Inferior parietal cortex (tissue), 1 donor: ENCODE measurements at regions not wholly inside any gene's neighbourhood (a gene's known extent, or its start where the extent isn't known, plus 50 kb on each side); places are given as distances from the start of the nearest gene placed in this dataset.

Experiments used
- DNase-seq: peaks from one replicate; pipeline ENCODE4 v3.0.0-alpha.2; 2016; ENCODE audit errors: extremely low spot score

DNA sequence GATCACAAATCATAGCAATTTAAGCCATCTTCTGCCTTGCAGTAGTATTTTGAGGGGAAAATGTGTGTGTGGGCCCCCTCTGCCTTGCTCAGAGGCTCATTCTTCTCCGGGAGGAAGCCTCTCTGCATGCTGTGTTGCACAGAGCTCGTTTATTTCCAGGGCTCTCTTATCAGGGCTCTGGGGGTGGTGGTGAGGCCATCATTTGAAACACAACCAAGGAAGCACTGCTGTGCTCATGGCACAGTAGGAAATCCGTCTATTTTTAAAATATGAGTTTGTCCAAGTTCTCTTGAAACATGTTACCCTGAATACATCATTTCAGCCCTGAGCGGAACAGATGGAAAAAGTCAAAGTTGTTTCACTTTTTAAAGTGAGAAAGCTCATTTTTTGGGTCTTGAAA, 369.0 kb upstream of the CFAP20DC start:
- DNase-seq, result peak; percentile 17

DNA sequence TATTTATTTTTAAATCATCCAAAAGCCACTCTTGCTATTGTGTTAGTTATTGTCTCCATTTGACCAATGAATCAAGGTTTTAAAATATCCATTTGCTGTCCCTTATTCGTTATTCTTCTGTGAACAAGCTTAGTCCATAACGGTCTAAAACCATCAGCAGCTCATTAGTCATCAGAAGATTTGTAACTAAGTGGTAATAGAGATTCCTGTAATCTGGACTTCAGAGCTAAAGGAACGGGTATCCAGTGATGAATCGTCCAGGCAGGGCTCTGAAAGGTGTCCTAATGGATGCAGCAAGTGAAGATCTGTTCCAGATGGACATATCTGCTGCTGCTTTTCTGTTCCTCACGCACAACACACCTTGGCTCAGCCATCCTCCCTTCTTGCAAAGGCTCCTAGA, 362.7 kb upstream of the CFAP20DC start:
- no peak for DNase-seq

DNA sequence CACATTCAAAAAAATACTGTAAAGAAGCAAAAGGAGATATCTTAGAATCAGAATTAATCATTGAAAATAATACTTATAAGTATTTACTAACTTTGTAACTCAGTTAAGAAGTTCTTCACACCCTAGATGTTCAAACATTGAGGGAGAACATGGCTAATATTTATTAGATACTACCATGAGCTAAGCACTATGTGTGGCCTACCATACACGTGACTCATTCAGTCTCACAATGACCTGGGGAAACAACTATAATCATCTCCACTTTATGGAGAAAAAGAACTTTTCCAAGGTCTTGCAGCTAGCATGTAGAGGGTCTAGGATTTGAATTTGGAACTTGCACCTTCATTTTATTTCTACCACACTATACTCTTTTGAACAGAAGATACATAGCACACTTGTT, 361.9 kb upstream of the CFAP20DC start:
- no peak for DNase-seq

DNA sequence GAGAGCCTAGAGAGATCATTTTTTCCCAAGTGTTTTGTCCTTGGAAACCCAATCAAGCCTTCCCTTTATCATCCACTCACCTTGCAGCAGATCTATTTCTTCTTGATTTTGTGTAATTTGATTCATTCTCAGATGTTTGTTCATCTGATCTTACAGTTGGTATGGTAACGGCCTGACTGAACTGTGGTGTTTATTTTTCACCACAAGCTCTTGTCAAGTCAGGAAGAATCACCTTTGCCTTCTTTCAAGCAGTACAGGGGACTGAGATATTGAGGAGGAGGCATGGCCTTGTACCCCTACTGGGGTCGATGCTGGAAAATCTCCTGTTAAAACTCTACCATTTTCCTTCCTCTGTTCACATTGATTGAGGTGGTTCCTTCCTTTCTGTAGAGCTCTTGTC, 361.4 kb upstream of the CFAP20DC start:
- DNase-seq, result no peak

DNA sequence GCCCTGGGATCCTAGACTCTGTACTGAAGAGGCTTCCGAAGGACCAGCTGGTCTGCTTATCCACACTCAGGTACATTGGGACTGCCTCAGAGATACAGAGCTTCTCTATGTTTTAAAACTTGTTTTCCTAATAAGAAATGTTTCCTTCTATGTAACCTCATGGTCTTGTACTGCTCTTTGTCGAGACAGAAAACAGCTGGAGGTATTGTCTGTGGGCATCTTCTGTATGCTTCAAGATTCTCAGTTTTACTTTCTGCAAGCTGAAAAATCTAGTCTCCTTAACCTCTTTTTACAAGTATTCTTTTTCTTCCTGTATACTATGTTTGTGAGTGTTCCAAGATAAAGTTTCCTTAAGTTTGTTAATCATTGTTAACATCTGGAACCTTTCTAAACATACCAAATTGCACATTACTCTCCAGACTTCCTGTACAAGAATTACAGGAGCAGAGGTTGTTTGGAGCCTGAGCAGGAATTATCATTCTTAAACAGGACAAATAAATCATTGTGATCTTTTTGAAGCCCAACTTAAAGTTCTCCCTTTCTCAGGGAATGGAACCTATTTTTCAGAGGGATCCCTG, 358.3 kb upstream of the CFAP20DC start:
- no peak for DNase-seq

DNA sequence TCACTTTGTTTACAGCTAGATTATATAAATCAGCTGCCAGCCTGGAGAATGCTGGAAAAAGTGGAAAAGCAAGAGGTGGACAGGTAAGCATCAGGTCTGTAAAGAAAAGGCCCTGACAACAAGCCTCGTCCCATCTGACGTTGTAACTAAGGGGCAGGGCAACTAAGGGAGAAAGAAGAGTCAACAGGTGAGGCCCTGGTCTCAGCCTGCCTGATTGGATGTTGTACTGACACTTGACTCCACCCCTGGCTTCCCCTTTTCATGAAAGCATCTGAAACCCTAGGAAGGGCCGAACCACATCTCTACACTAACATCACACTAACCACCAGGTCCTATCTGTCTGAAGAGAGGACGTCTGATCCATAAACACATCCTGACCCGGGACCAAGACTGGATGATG, 357.6 kb upstream of the CFAP20DC start:
- DNase-seq, result no peak

DNA sequence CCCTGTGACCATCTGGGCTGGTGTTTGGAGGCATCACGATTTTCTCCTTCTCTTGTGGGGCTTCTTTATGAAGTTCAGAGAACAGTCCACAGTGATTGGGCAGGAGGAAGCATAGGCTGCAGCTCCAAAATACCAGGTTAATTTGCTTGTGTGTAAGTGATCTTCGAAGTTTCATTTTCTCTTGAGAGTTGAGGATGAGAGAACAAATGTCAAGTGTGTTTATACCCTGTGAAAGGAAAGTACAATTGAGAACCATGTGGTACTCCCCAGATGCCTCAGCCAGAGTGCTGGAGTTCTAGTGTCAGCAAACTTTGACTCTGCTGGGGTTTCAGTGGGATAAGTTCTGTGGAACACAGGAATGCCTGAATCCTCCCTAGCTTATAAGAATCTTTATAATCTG, 357.1 kb upstream of the CFAP20DC start:
- DNase-seq, result no peak

DNA sequence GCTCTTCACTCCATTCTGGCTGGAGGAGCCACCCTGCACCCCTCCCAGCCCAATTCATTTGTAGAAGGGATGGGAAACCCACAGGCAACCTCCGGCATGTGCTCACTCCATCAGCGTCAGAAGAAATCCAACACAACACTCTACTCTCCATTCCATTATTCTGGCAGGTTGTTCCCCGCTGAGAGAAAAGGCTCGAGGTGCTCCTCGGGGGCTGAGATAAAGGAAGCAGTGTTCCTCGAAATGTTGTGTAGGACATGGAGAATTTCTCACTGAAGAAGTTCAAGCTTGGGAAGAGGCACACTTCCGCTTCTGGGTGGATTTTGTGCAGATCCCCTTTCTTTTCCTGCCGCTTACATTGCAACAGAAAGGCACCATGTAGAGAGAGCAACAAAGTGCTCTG, 355.0 kb upstream of the CFAP20DC start:
- no peak for DNase-seq

DNA sequence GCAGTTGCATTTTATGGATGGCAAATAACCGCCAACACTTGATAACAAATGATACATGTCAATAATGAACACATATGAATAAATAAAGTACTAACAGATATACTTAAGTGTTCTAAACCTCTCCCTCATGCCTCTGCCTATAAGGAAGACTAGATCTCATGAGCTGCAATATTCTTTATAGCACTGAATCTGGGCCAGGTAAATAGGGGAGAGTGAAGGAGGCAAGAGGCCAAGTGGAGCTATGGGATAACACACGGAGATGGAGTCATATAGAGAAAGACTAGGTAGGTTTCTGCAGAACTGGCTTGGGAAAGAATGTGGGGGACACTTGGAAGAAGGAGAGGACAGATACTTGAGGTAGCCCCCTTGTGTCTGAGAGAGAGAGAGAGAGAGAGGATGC, 354.2 kb upstream of the CFAP20DC start:
- DNase-seq, result no peak

DNA sequence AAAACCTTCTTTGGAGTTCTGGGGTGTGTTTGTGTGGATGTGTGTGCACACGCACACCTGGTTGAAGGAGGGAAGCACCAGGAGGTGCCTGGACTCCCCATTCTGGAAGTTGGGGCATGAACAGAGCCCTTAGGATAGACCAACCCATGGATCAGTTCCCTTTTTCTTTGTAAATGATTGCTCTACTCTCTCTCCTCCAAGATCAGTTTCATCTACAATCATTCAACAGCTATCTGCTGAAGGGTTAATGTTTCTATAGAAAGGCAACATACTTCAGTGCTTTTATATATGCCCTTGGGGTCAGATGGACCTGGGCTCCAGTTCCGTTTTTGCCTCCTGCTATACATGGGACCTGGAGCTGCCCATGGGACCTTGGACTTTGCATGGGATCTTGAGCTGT, 352.1 kb upstream of the CFAP20DC start:
- no peak for DNase-seq

DNA sequence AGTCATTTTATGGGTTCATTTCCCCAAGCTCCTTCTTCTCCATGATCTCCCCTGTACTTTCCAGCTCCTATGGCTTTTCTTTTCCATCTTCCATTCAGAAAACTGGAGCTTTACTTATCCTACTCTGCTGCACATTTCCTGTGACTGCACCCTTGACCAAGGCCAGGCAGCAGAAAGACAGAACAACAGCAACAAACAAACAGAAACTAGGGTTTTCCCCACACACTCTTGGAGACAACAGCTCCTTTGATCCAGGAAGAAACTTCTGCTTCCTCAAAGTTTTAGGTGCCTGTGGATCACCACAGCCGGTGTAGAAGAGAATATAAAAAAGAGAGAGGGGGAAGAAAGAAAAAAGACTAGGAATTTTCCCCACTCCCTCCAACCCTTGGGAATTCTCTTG, 342.3 kb upstream of the CFAP20DC start:
- DNase-seq, result no peak

DNA sequence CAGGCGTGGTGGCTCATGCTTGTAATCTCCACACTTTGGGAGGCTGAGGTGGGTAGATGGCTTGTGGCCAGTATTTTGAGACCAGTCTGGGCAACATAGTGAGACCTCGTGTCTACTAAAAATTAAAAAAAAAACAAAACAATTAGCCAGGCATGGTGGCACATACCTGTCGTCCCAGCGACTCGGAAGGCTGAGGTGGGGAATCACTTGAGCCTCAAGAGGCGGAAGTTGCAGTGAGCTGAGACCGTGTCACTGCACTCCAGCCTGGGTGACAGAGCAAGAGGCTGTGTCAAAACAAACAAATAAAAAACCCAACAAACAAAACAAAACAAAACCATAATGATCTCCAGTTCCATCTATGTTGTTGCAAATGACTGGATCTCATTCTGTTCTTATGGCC, 341.3 kb upstream of the CFAP20DC start:
- DNase-seq, result no peak

DNA sequence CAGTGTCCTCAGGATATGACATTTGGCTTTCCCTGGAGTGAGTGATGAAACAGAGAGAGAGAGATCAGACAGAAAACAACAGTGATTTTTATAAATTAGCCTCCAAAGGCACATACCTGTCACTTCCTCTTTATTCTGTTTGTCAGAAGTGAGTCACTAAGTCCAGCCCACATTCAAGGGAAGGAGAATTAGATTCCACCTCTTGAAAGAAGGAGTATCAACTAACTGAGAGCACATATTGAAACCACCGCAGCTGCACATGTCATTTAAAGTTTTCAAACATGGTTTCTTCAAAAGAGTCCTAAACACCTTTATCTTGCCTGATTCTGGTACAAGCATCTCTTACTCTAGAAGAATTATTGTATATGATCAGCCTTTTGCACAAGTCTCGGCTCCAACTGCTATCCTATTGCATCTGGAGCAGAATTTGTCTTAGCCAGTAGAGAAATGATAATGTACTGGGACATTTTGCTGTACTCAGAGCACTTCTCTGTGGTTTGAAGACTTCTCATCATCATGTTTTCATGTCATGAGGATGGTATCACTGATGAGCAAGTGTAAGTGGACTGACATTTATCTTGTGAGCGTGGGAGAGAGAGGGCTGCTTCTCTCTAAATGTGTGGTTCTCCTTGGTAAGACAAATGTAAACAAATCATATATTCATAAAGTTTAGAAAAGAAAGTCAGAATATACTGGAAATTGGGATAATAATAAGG, 338.9 kb upstream of the CFAP20DC start:
- no peak for DNase-seq

DNA sequence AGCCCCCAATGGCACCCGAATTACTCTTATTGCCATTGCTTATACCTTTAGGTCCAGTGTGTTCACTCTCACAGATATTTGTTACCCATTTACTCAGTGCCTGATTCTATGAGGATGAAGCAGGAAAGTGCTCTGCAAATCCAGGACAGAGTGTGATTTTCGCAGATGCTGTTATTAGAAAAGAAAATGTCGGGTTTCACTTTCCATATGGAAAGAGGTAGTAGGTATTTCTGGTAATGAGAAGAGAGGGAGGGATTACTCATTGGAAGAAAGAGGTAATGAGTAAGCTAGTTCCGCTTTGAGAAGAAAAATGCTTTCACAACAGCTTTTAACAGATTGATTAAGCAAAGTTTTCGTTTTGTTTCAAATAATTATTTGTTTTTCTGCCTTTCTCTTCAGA, 336.3 kb upstream of the CFAP20DC start:
- no peak for DNase-seq

DNA sequence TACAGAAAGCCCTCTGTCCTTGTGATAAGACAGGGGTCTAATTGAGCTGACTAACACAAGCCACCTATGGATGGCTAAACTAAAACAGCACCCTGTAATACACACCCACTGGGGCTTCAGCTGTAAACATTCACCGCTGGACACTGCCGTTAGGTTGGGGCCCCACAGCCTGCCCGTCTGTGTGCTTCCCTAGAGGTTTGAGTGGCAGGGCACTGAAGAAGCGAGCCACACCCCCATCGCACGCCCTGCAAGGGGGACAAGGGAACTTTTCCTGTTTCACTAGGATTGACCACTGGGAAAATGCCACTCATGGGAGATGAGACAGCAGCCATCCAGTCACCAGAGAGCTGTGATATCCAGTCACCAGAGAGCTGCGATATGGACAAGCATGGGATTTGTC, 335.7 kb upstream of the CFAP20DC start:
- DNase-seq, result no peak

DNA sequence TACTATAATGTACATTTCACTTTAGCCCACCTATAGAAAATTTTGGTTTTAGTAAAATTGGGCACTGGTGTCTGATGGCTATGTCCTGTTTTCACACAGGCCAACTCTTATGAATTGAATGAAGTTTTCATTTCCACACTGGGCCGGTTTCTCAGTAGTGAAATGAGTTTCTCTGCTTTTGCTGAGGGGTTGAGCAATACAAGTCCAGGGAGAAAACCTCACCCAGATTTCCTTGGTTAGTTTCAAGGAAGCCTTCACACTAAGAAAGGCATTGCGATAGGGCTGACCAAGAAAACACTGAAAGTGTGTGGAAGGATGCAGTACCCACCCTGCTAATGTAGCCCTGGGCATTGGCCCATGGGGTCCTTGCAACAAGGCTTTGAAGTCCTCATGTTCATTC, 331.5 kb upstream of the CFAP20DC start:
- DNase-seq, result no peak

DNA sequence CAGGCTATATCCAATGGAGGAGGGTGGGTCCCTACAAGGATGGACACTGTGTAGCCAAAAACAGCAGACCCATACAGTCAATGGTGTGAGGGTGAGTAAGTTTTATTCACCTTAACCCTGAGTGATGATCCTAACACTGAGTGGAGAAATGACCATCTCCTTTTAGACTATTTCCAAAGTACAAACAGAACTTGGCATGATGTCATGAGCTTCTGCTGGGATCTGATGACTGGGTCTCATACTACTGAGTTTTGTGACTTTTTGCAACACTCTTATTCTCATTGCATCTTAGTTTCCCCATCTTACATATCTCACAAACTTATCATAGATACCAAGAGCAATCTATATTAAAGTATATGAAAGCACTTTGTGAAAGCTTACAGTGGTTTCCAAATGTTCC, 330.3 kb upstream of the CFAP20DC start:
- no peak for DNase-seq

DNA sequence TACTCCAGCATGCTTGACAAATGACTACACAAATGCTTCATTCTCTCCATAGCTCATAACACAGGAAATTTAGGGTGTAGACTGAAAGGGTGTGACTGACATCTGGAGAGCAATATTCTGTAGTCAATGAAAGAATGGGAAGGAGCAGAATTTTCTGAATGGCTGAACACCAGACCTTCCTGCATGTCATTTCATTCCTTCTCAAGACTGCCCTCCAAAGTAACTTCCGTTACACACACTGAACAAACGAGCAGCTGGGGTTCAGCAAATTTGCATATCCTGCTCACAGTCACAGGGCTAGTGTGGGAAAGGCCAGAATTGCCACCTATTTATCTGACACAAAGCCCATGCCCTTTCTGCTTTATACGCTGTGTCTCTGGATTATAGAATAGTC, 325.0 kb upstream of the CFAP20DC start:
- DNase-seq, result no peak

DNA sequence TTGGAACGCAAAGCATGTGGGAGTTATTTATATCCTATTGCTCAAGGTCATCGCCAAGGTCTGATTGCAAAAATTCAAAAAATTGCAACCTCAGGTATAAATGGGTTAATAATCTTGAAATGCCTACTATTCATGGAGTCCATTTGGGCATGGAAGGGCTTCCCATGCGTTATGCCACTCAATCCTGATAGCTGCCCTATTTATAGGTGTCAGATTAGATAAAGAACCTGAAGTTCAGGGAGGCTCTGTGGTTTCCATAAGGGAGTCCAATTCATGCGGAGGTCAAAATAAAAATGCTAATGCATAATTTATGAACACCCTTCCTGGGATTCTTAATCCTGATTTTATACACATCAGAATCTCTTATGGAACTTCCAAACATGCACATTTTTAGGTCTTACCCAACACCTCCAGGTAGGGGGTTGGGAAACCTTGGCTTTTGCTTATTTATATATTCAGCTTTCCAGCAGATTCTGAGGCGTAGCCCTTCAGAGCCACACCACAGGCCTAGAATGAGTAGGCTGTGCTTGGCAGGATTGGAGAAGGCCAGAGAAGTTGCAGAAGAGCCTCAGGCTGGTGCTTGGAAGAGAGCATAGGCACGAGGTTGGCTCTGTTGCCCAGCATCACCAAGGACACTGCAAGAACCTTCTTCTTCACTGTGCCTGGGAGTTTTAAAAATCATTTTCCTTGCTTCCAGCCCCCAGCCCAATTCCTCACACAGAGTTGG, 324.4 kb upstream of the CFAP20DC start:
- DNase-seq, result no peak

DNA sequence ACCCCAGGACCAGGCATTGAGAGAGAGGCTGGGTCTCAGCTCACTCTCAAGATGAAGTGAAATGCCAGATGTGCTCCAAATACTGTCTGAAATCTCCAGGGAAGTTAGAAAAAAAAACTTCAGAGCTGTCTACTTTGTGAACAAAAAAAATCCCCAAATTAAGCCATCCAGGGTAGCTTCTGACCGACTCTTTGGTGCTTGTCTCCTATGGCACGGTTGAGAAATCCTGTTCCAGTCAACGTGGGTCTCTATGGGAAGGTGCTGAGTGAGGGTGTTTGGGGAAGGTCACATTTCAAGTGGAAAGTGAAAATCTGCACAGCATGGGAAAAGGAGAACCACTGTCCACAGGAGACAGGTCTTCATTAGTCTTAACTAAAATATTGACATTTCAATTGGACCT, 322.5 kb upstream of the CFAP20DC start:
- no peak for DNase-seq

DNA sequence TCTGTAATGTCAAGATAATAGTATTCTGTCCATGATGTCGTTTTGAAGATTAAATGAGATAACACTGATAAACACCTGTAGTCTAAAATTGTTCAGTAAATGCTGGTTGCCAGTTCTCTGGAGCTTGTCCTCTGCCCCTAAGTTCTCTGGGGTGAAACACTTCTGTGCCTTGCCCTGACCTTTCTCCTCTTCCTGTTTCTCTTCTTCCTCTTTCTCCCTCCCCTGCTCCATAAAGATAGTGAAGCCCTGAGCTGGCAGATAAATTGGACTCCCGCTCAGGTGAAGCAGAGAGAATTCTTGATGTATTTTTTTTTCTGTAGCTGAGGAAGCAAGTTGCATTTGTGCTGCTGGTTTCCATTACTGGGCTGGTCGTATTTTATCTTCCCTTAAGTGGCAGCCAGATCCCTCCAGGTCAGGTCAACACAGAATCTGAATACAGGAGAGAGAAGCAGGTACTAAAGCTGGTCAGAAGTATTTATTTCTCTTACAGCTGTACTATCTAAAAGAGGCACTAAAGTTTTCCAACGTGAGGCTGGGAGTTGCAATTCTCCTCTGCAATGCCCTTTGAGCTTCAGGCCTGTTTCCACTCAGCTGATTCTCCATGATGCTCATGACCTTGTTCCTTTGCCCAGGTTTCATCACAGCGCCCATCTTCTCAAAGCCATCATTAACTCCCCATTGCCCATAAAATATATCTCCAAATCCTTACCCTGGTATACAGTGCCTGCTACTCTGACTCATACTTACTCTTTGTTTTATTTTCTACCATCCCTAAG, 319.3 kb upstream of the CFAP20DC start:
- DNase-seq, result no peak

DNA sequence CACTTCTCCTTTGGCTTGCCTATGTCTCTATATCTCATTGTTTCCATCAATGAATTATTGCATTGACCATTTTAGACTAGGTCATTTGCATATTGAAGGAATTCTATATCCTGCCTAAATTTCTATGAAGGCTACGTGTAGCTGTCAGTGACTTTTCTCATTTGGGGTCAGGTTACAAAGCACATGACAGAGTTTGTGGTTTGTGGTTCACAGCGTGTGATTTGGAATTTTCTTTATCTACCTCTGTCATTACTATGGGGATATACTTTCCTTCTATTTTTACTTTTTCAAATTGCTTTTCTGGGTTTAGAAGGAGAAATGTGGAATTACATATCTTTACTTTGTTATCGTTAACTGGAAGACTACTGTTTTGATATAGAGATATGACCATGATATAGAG, 317.3 kb upstream of the CFAP20DC start:
- no peak for DNase-seq

DNA sequence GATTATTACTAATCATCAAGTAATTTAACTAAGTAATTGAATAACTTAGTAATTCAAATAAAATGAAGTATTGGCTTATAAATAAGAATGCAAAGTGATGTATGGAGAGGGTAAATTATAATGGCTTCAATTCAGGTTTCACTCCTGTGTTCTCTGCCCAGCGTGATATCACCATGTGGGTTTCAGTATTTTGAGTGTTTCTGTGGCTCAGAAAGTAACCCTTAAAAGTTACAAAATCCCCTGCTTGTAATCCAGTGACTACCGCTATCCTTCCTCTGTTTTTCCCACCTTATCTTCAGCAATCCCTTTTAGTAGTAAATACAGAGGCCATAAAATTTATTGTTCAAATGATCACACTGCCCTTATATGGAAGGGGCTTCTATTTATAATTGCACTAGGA, 316.4 kb upstream of the CFAP20DC start:
- no peak for DNase-seq
